H1 (cell line): ENCODE measurements at regions not wholly inside any gene's neighbourhood (a gene's known extent, or its start where the extent isn't known, plus 50 kb on each side); places are given as distances from the start of the nearest gene placed in this dataset.
"Not testable (repeated sequence)": the region's sequence is repeated elsewhere in the genome, so short reads cannot be mapped to it uniquely, and the experiment has no call there.

Source experiments
- CTCF ChIA-PET: fragments of 300-600 bp; sonication (Branson Sonifier 250); formaldehyde crosslinking; loops from one replicate; lab custom pipeline; 2021; ENCODE audit not compliant: partially characterized antibody; lab: Charles Lee
- POLR2A ChIA-PET: fragments of 300-600 bp; sonication (Branson Sonifier 250); formaldehyde crosslinking; loops from one replicate; lab custom pipeline; 2021; ENCODE audit warnings: inconsistent platforms; ENCODE audit not compliant: partially characterized antibody; lab: Charles Lee
- DNase-seq, 2 experiments: peaks; one replicate each; pipeline versions ENCODE4 v3.0.0 to v3.0.0-alpha.2; 2010 to 2022; ENCODE audit warnings: low spot score in 2 of 2, low read depth in 1 of 2, mixed read lengths in 1 of 2
- FAIRE-seq: peaks from 2 replicates; lab custom pipeline; 2011; peaks lifted over from hg19 to GRCh38; lab: Jason Lieb, UNC
- H2AFZ ChIP-seq: 2 replicates; pipeline ENCODE4 v1.8.1; 2012; ENCODE audit warnings: low read length, inconsistent platforms
- H2AK5ac ChIP-seq: 2 replicates; pipeline ENCODE4 v1.6.1; 2013; ENCODE audit warnings: low read depth, low read length
- H2BK120ac ChIP-seq: replicated peaks from 2 replicates; pipeline ENCODE3; 2013; ENCODE audit warnings: low read depth, low read length, inconsistent platforms
- H2BK12ac ChIP-seq: 2 replicates; pipeline ENCODE4 v1.6.1; 2013; ENCODE audit warnings: low read depth, low read length
- H2BK15ac ChIP-seq: 2 replicates; pipeline ENCODE4 v1.6.1; 2013; ENCODE audit warnings: low read length
- H2BK20ac ChIP-seq: 2 replicates; pipeline ENCODE4 v1.6.1; 2013; ENCODE audit warnings: low read length
- H2BK5ac ChIP-seq: 2 replicates; pipeline ENCODE4 v1.6.1; 2013; ENCODE audit warnings: low read depth, low read length
- H3K14ac ChIP-seq: 2 replicates; pipeline ENCODE4 v1.6.1; 2013; ENCODE audit warnings: inconsistent platforms; ENCODE audit not compliant: insufficient read length
- H3K18ac ChIP-seq: 2 replicates; pipeline ENCODE4 v1.6.1; 2013; ENCODE audit warnings: low read length; ENCODE audit errors: extremely low read depth
- H3K23ac ChIP-seq: 2 replicates; pipeline ENCODE4 v1.6.1; 2013; ENCODE audit warnings: inconsistent platforms; ENCODE audit not compliant: insufficient read length
- H3K23me2 ChIP-seq: 2 replicates; pipeline ENCODE4 v1.6.1; 2013; ENCODE audit warnings: low read depth, low read length
- H3K27ac ChIP-seq: 2 replicates; pipeline ENCODE4 v1.6.1; 2011; ENCODE audit warnings: low read depth, low read length, inconsistent platforms
- H3K27me3 ChIP-seq, 4 experiments: replicated peaks in 1 of 4; 1 replicate in 1 of 4; 2 replicates in 3 of 4; pipeline versions ENCODE4 v1.6.1 to v1.8.1; 2011 to 2013; ENCODE audit warnings: low read length in 3 of 4, mild to moderate bottlenecking in 3 of 4, inconsistent platforms in 2 of 4, mixed read lengths in 2 of 4, moderate library complexity in 1 of 4; ENCODE audit not compliant: control insufficient read depth in 3 of 4, insufficient read depth in 3 of 4; ENCODE audit errors: extremely low read depth in 1 of 4
- H3K36me3 ChIP-seq, 4 experiments: 2 replicates each; pipeline versions ENCODE4 v1.6.1 to v1.8.1; 2011 to 2013; ENCODE audit warnings: mild to moderate bottlenecking in 4 of 4, low read length in 3 of 4, moderate library complexity in 2 of 4, control low read depth in 1 of 4, inconsistent platforms in 1 of 4; ENCODE audit not compliant: insufficient read depth in 4 of 4, control insufficient read depth in 2 of 4
- H3K4ac ChIP-seq: replicated peaks from 2 replicates; pipeline ENCODE3; 2013; ENCODE audit warnings: low read length, low read depth, mixed read lengths, inconsistent platforms; ENCODE audit not compliant: insufficient read length
- H3K4me1 ChIP-seq, 4 experiments: replicated peaks in 1 of 4; 1 replicate in 1 of 4; 2 replicates in 3 of 4; pipeline versions ENCODE4 v1.6.1 to v1.8.1; 2011 to 2013; ENCODE audit warnings: low read length in 3 of 4, inconsistent platforms in 2 of 4, mixed read lengths in 1 of 4; ENCODE audit not compliant: insufficient read depth in 4 of 4, control insufficient read depth in 3 of 4
- H3K4me2 ChIP-seq, 2 experiments: 2 replicates each; pipeline versions ENCODE4 v1.6.1 to v1.8.1; 2011 to 2013; ENCODE audit warnings: low read depth in 2 of 2, low read length in 2 of 2, control low read depth in 1 of 2, inconsistent platforms in 1 of 2, mild to moderate bottlenecking in 1 of 2; ENCODE audit not compliant: insufficient read depth in 1 of 2
- H3K4me3 ChIP-seq, 4 experiments: fragments of 200-600, 300-600 bp in 1 of 4; sonication (generic), shearing (Covaris generic), sonication (Bioruptor Twin) in 1 of 4; 2 replicates each; pipeline versions ENCODE4 v1.5.1 to v1.8.1; 2011 to 2016; ENCODE audit warnings: low read length in 4 of 4, low read depth in 3 of 4, control low read depth in 2 of 4, inconsistent platforms in 2 of 4, mild to moderate bottlenecking in 2 of 4, mixed read lengths in 1 of 4, moderate library complexity in 1 of 4; ENCODE audit not compliant: insufficient read depth in 2 of 4; ENCODE audit errors: extremely low read depth in 1 of 4
- H3K56ac ChIP-seq: replicated peaks from 2 replicates; pipeline ENCODE3; 2013; ENCODE audit warnings: low read depth, mild to moderate bottlenecking, mixed read lengths, low read length, inconsistent platforms; ENCODE audit not compliant: insufficient read length
- H3K79me1 ChIP-seq: 2 replicates; pipeline ENCODE4 v1.6.1; 2013; ENCODE audit warnings: low read depth, low read length, control low read depth
- H3K79me2 ChIP-seq, 2 experiments: 2 replicates each; pipeline versions ENCODE4 v1.6.1 to v1.8.1; 2012 to 2013; ENCODE audit warnings: low read length in 2 of 2, mild to moderate bottlenecking in 2 of 2, inconsistent platforms in 1 of 2; ENCODE audit not compliant: insufficient read depth in 2 of 2, control insufficient read depth in 1 of 2
- H3K9ac ChIP-seq, 4 experiments: replicated peaks in 1 of 4; 1 replicate in 1 of 4; 2 replicates in 3 of 4; pipeline versions ENCODE4 v1.6.1 to v1.8.1; 2011 to 2013; ENCODE audit warnings: low read depth in 3 of 4, low read length in 3 of 4, control low read depth in 2 of 4, mild to moderate bottlenecking in 2 of 4, moderate library complexity in 2 of 4, inconsistent platforms in 1 of 4; ENCODE audit errors: extremely low read depth in 1 of 4
- H3K9me3 ChIP-seq, 2 experiments: 2 replicates each; pipeline versions ENCODE4 v1.6.1 to v1.8.1; 2012 to 2013; ENCODE audit warnings: mild to moderate bottlenecking in 2 of 2, moderate library complexity in 2 of 2, control low read depth in 1 of 2, inconsistent platforms in 1 of 2, low read depth in 1 of 2, low read length in 1 of 2, mixed read lengths in 1 of 2; ENCODE audit not compliant: insufficient read depth in 2 of 2
- H4K20me1 ChIP-seq, 2 experiments: replicated peaks in 1 of 2; 2 replicates each; pipeline versions ENCODE3 to v1.8.1; 2011 to 2013; ENCODE audit warnings: inconsistent platforms in 2 of 2, low read length in 2 of 2, mild to moderate bottlenecking in 1 of 2; ENCODE audit not compliant: insufficient read depth in 2 of 2, control insufficient read depth in 1 of 2
- H4K5ac ChIP-seq: 2 replicates; pipeline ENCODE4 v1.6.1; 2013; ENCODE audit warnings: low read length, low read depth, mixed read lengths, inconsistent platforms; ENCODE audit not compliant: insufficient read length
- H4K8ac ChIP-seq: 2 replicates; pipeline ENCODE4 v1.8.0; 2013; ENCODE audit warnings: mild to moderate bottlenecking, moderate library complexity, low read length, inconsistent platforms; ENCODE audit not compliant: insufficient read depth; ENCODE audit errors: extremely low read depth
- H4K91ac ChIP-seq: replicated peaks from 2 replicates; pipeline ENCODE3; 2013; ENCODE audit warnings: low read length, mixed read lengths, inconsistent platforms; ENCODE audit not compliant: insufficient read length
- WGBS, 2 experiments: shearing (Covaris generic) in 1 of 2; methylation state at CpG; one replicate each; pipeline versions ENCODE4 v1.1.6 to v1.1.7; 2013 to 2015; ENCODE audit warnings: low lambda C conversion rate in 2 of 2, mixed read lengths in 2 of 2, inconsistent platforms in 1 of 2, low coverage in 1 of 2, missing lambda C conversion rate in 1 of 2; ENCODE audit not compliant: insufficient replicate concordance in 2 of 2, insufficient coverage in 1 of 2, insufficient read length in 1 of 2; ENCODE audit errors: extremely low coverage in 1 of 2, missing lambda C conversion rate in 1 of 2; 5-methylcytosine and 5-hydroxymethylcytosine counted together

DNA sequence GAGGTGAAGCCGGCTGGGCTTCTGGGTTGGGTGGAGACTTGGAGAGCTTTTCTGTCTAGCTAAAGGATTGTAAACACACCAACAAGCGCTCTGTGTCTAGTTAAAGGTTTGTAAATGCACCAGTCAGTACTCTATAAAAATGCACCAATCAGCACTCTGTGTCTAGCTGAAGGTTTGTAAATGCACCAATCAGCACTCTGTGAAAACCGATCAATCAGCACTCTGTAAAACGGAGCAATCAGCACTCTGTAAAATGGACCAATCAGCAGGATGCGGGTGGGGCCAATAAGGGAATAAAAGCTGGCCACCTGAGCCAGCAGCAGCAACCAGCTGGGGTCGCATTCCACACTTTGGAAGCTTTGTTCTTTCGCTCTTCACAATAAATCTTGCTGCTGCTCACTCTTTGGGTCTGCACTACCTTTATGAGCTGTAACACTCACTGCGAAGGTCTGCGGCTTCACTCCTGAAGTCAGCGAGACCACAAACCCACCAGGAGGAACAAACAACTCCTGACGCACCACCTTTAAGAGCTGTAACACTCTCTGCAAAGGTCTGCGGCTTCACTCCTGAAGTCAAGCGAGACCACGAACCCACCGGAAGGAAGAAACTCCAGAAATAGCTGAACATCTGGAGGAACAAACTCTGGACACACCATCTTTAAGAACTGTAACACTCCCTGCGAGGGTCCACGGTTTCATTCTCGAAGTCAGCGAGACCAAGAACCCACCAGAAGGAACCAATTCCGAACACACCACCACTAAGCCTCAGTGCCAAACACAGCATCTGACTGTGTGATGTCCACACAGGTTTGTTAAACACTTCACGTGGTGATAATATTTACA is 378.2 kb upstream of the CCDC54 start:
- 82% methylated on average over 21 of the region's 21 CpGs; no CpG with 5 or more reads in 1 of the 2 experiments for whole genome bisulfite sequencing, 2 experiments
- not testable (repeated sequence) for H3K4me2 ChIP-seq, FAIRE-seq

More for the DNA sequence above, 378.2 kb upstream of the CCDC54 start:
- H3K79me1 ChIP-seq, H2AK5ac ChIP-seq, H3K23me2 ChIP-seq, DNase-seq, POLR2A ChIA-PET, H3K4me3 ChIP-seq, H3K4me1 ChIP-seq, H3K4ac ChIP-seq, H3K56ac ChIP-seq, H4K91ac ChIP-seq, H3K18ac ChIP-seq, H2AFZ ChIP-seq, H3K9ac ChIP-seq, H3K14ac ChIP-seq, H2BK120ac ChIP-seq, H3K36me3 ChIP-seq, H3K27ac ChIP-seq, H3K79me2 ChIP-seq, H2BK20ac ChIP-seq, H3K27me3 ChIP-seq, H3K23ac ChIP-seq, H2BK12ac ChIP-seq, H3K9me3 ChIP-seq, H4K20me1 ChIP-seq, H4K5ac ChIP-seq, H4K8ac ChIP-seq, H2BK5ac ChIP-seq, H2BK15ac ChIP-seq: not testable (repeated sequence)
- CTCF ChIA-PET = interaction anchor here (0.7 to 1.5 kb wide), 2 partner anchors 9 to 249 kb away, joined by 3 to 4 read pairs; no protein-coding TSS in a partner anchor
